SU-DHL-6 (cell line): ENCODE measurements at regions not wholly inside any gene's neighbourhood (a gene's known extent, or its start where the extent isn't known, plus 50 kb on each side); places are given as distances from the start of the nearest gene placed in this dataset.

Source experiments
- CTCF ChIP-seq: fragments of 200-600 bp; sonication (generic); IDR thresholded peaks from one replicate; pipeline ENCODE4 v1.5.1; 2017; ENCODE audit warnings: antibody characterized with exemption, mild to moderate bottlenecking, low read length, moderate library complexity; ENCODE audit not compliant: insufficient read depth, poor library complexity, severe bottlenecking
- EZH2phosphoT487 ChIP-seq: fragments of 200-600 bp; sonication (generic), shearing (Covaris generic); conservative IDR thresholded peaks from 2 replicates; pipeline ENCODE4 v1.6.1; 2018; ENCODE audit warnings: mild to moderate bottlenecking, antibody characterized with exemption, low read length, moderate library complexity, mixed read lengths

- no peak for TF ChIP-seq CTCF
- no peak for TF ChIP-seq EZH2phosphoT487
These were observed 445.6 kb downstream of the FAT4 start for GRCh38 chr4:125760201-125760819.
